ENCODE measurements at regions not wholly inside any gene's neighbourhood (a gene's known extent, or its start where the extent isn't known, plus 50 kb on each side); places are given as distances from the start of the nearest gene placed in this dataset.

DNA sequence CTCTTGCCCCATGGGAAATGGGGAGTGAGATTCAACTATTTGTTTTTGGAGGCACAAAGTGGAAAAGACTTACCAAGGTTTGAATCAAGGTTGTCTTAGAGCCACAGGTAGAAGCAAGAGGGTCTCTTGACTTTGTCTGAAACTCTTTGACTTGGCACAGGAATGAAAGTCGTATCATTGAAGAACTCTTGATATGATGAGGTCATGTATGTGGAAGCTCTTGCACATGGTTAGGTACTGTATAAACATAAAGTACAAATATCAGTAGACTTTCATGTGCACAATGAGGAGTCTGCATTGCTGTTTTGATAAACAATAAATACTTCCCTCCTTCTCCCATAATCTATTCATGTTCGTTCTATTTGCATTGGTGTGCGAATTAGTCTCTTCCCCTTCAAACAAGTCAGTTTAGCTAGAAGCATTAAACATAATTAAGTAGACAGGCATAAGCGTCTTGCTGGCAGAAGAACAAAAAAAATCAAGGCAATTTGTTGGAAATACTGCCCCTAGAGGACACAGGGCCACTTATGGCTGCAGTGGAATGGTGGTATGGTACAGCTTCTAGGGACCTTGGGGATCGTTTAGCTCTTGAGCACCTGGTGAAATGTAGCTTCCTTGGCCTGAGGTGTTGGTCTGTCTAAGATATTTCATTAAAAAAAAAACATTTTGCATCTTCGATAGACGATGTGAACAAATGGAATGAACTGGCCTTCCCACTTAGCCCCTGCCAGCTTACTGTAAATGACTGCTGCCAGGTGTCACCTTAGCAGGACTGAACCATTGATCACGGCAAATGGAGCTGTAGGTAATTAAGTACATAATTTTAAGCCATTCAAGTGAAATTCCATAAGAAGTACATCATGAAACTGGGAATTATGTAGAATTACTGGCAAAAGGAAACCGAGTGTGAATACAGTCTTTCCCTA, 218.0 kb upstream of the GALNT2 start:
- Histone ChIP-seq H3K27ac (ENCODE audit: extremely low read depth, low read depth, low read length) (no peak overlapping the region), H3K36me3 (ENCODE audit: control insufficient read depth in 2 of 2, insufficient read depth in 1 of 2, low read length in 2 of 2) (no peaks in the 10 kb centered on the region), H3K4me3 (ENCODE audit: low read depth, low read length) (no peak overlapping the region), H3K4me1 (ENCODE audit: control insufficient read depth, insufficient read depth, low read length) (peaks cover 5% of the 10 kb centered on the region), H3K9me3 (ENCODE audit: control insufficient read depth, insufficient read depth, low read depth, low read length) (no peaks in the 10 kb centered on the region)
- CTCF ChIA-PET = interaction anchor here (0.5 to 2.3 kb wide), 67 partner anchors 8 to 924 kb away, joined by 3 to 25 read pairs (median 3); no protein-coding TSS in a partner anchor
- POLR2A ChIA-PET = no interaction called here
- peak; percentile 56; the same call in 1 of the 2 replicates for TF ChIP-seq TRIM28 (IDR thresholded peaks at IDR 0.05; ENCODE audit: borderline replicate concordance, low read length)
- TF ChIP-seq, protein P1, sequence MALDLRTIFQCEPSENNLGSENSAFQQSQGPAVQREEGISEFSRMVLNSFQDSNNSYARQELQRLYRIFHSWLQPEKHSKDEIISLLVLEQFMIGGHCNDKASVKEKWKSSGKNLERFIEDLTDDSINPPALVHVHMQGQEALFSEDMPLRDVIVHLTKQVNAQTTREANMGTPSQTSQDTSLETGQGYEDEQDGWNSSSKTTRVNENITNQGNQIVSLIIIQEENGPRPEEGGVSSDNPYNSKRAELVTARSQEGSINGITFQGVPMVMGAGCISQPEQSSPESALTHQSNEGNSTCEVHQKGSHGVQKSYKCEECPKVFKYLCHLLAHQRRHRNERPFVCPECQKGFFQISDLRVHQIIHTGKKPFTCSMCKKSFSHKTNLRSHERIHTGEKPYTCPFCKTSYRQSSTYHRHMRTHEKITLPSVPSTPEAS (tag by site-specific recombination; IDR thresholded peaks at IDR 0.05) = no peak
- TF ChIP-seq, protein P2, sequence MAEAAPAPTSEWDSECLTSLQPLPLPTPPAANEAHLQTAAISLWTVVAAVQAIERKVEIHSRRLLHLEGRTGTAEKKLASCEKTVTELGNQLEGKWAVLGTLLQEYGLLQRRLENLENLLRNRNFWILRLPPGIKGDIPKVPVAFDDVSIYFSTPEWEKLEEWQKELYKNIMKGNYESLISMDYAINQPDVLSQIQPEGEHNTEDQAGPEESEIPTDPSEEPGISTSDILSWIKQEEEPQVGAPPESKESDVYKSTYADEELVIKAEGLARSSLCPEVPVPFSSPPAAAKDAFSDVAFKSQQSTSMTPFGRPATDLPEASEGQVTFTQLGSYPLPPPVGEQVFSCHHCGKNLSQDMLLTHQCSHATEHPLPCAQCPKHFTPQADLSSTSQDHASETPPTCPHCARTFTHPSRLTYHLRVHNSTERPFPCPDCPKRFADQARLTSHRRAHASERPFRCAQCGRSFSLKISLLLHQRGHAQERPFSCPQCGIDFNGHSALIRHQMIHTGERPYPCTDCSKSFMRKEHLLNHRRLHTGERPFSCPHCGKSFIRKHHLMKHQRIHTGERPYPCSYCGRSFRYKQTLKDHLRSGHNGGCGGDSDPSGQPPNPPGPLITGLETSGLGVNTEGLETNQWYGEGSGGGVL (tag by site-specific recombination; IDR thresholded peaks at IDR 0.05) = no peak
- no peak for TF ChIP-seq ZNF211 (tag by site-specific recombination; IDR thresholded peaks at IDR 0.05; ENCODE audit: low read depth)
- TF ChIP-seq ZBTB17 (tag by site-specific recombination; IDR thresholded peaks at IDR 0.05) = no peak
- no peak for TF ChIP-seq SP2 (tag by site-specific recombination; IDR thresholded peaks at IDR 0.05)
- no peak for TF ChIP-seq ZNF792 (tag by site-specific recombination; IDR thresholded peaks at IDR 0.05)
- TF ChIP-seq, protein P3, sequence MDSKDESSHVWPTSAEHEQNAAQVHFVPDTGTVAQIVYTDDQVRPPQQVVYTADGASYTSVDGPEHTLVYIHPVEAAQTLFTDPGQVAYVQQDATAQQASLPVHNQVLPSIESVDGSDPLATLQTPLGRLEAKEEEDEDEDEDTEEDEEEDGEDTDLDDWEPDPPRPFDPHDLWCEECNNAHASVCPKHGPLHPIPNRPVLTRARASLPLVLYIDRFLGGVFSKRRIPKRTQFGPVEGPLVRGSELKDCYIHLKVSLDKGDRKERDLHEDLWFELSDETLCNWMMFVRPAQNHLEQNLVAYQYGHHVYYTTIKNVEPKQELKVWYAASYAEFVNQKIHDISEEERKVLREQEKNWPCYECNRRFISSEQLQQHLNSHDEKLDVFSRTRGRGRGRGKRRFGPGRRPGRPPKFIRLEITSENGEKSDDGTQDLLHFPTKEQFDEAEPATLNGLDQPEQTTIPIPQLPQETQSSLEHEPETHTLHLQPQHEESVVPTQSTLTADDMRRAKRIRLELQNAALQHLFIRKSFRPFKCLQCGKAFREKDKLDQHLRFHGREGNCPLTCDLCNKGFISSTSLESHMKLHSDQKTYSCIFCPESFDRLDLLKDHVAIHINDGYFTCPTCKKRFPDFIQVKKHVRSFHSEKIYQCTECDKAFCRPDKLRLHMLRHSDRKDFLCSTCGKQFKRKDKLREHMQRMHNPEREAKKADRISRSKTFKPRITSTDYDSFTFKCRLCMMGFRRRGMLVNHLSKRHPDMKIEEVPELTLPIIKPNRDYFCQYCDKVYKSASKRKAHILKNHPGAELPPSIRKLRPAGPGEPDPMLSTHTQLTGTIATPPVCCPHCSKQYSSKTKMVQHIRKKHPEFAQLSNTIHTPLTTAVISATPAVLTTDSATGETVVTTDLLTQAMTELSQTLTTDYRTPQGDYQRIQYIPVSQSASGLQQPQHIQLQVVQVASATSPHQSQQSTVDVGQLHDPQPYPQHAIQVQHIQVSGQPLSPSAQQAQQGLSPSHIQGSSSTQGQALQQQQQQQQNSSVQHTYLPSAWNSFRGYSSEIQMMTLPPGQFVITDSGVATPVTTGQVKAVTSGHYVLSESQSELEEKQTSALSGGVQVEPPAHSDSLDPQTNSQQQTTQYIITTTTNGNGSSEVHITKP (tag by site-specific recombination; IDR thresholded peaks at IDR 0.05) = 0 out of 2 replicates have a peak, but pooled peaks have one; percentile 33
- TF ChIP-seq ZNF548 (tag by site-specific recombination; IDR thresholded peaks at IDR 0.05) = no peak
- TF ChIP-seq ZBTB21 (tag by site-specific recombination; IDR thresholded peaks at IDR 0.05) = no peak
- TF ChIP-seq ZNF350 (tag by site-specific recombination; IDR thresholded peaks at IDR 0.05) = no peak
- TF ChIP-seq, protein P4, sequence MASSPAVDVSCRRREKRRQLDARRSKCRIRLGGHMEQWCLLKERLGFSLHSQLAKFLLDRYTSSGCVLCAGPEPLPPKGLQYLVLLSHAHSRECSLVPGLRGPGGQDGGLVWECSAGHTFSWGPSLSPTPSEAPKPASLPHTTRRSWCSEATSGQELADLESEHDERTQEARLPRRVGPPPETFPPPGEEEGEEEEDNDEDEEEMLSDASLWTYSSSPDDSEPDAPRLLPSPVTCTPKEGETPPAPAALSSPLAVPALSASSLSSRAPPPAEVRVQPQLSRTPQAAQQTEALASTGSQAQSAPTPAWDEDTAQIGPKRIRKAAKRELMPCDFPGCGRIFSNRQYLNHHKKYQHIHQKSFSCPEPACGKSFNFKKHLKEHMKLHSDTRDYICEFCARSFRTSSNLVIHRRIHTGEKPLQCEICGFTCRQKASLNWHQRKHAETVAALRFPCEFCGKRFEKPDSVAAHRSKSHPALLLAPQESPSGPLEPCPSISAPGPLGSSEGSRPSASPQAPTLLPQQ (tag by site-specific recombination; IDR thresholded peaks at IDR 0.05) = no peak
- TF ChIP-seq, protein P5, sequence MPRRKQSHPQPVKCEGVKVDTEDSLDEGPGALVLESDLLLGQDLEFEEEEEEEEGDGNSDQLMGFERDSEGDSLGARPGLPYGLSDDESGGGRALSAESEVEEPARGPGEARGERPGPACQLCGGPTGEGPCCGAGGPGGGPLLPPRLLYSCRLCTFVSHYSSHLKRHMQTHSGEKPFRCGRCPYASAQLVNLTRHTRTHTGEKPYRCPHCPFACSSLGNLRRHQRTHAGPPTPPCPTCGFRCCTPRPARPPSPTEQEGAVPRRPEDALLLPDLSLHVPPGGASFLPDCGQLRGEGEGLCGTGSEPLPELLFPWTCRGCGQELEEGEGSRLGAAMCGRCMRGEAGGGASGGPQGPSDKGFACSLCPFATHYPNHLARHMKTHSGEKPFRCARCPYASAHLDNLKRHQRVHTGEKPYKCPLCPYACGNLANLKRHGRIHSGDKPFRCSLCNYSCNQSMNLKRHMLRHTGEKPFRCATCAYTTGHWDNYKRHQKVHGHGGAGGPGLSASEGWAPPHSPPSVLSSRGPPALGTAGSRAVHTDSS (tag by site-specific recombination; IDR thresholded peaks at IDR 0.05) = no peak; the same call in 1 of the 2 replicates
- TF ChIP-seq, protein P6, sequence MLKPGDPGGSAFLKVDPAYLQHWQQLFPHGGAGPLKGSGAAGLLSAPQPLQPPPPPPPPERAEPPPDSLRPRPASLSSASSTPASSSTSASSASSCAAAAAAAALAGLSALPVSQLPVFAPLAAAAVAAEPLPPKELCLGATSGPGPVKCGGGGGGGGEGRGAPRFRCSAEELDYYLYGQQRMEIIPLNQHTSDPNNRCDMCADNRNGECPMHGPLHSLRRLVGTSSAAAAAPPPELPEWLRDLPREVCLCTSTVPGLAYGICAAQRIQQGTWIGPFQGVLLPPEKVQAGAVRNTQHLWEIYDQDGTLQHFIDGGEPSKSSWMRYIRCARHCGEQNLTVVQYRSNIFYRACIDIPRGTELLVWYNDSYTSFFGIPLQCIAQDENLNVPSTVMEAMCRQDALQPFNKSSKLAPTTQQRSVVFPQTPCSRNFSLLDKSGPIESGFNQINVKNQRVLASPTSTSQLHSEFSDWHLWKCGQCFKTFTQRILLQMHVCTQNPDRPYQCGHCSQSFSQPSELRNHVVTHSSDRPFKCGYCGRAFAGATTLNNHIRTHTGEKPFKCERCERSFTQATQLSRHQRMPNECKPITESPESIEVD (tag by site-specific recombination; IDR thresholded peaks at IDR 0.05) = peak; percentile 67; the same call in 1 of the 2 replicates
- no peak for TF ChIP-seq ZNF530 (tag by site-specific recombination; IDR thresholded peaks at IDR 0.05; ENCODE audit: low read depth)
- TF ChIP-seq, protein P7, sequence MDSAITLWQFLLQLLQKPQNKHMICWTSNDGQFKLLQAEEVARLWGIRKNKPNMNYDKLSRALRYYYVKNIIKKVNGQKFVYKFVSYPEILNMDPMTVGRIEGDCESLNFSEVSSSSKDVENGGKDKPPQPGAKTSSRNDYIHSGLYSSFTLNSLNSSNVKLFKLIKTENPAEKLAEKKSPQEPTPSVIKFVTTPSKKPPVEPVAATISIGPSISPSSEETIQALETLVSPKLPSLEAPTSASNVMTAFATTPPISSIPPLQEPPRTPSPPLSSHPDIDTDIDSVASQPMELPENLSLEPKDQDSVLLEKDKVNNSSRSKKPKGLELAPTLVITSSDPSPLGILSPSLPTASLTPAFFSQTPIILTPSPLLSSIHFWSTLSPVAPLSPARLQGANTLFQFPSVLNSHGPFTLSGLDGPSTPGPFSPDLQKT (IDR thresholded peaks at IDR 0.05; ENCODE audit: borderline replicate concordance, low read depth, low read length) = no peak
- TF ChIP-seq, protein P8, sequence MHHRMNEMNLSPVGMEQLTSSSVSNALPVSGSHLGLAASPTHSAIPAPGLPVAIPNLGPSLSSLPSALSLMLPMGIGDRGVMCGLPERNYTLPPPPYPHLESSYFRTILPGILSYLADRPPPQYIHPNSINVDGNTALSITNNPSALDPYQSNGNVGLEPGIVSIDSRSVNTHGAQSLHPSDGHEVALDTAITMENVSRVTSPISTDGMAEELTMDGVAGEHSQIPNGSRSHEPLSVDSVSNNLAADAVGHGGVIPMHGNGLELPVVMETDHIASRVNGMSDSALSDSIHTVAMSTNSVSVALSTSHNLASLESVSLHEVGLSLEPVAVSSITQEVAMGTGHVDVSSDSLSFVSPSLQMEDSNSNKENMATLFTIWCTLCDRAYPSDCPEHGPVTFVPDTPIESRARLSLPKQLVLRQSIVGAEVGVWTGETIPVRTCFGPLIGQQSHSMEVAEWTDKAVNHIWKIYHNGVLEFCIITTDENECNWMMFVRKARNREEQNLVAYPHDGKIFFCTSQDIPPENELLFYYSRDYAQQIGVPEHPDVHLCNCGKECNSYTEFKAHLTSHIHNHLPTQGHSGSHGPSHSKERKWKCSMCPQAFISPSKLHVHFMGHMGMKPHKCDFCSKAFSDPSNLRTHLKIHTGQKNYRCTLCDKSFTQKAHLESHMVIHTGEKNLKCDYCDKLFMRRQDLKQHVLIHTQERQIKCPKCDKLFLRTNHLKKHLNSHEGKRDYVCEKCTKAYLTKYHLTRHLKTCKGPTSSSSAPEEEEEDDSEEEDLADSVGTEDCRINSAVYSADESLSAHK (tag by site-specific recombination; IDR thresholded peaks at IDR 0.05) = no peak
- TF ChIP-seq ZNF830 (tag by site-specific recombination; IDR thresholded peaks at IDR 0.05; ENCODE audit: low read depth) = no peak

All from HEK293 (cell line).